Pancreas (tissue), 10 donors: ENCODE measurements at regions not wholly inside any gene's neighbourhood (a gene's known extent, or its start where the extent isn't known, plus 50 kb on each side); places are given as distances from the start of the nearest gene placed in this dataset.

Source experiments
- ATAC-seq, 4 donors: fragments of 200-7000 bp; cut with Tn5 transposase; one replicate each; pipeline versions ENCODE4 v1.8.0 to v1.9.1; 2020; ENCODE audit warnings: mild to moderate bottlenecking in 4 of 4, moderate library complexity in 4 of 4
- DNase-seq, 6 donors: peaks; one replicate each; pipeline ENCODE4 v3.0.0-alpha.2; 2020
- FAIRE-seq: peaks from 2 replicates; lab custom pipeline; 2012; peaks lifted over from hg19 to GRCh38; lab: Jason Lieb, UNC
- H3K27ac ChIP-seq, 4 donors: fragments of 200-600 bp; sonication (generic); 1 replicate in 3 of 4; 2 replicates in 1 of 4; pipeline versions ENCODE4 v1.5.0 to v1.8.0; 2020
- H3K27me3 ChIP-seq, 4 donors: fragments of 200-600 bp; one replicate each; pipeline ENCODE4 v1.8.0; 2021
- H3K36me3 ChIP-seq, 3 donors: fragments of 200-600 bp; sonication (generic) in 1 of 3; one replicate each; pipeline versions ENCODE4 v1.5.0 to v1.8.0; 2020 to 2021
- H3K4me1 ChIP-seq, 3 donors: fragments of 200-600 bp; one replicate each; pipeline ENCODE4 v1.8.0; 2021
- H3K4me3 ChIP-seq, 4 donors: fragments of 200-600 bp; sonication (generic) in 2 of 4; one replicate each; pipeline versions ENCODE4 v1.5.0 to v1.8.0; 2020 to 2021
- H3K9me3 ChIP-seq, 4 donors: fragments of 200-600 bp; one replicate each; pipeline ENCODE4 v1.8.0; 2021
- WGBS, 2 donors: extraction: QIAGEN DNeasy Blood & Tissue Kit; methylation state at CpG; one replicate each; pipeline ENCODE4 v1.1.7; 2013; 5-methylcytosine and 5-hydroxymethylcytosine counted together
- intact Hi-C, 3 donors: fragments of 100-400 bp; cut with DNase I; formaldehyde crosslinking; loops; one replicate each; pipeline versions ENCODE4 v1.11.1 to v1.14.2; 2022
- TF ChIP-seq, protein P1 (sequence below), 4 donors: fragments of 200-600 bp; sonication (generic) in 3 of 4; IDR thresholded peaks; one replicate each; pipeline versions ENCODE4 v1.5.0 to v1.8.0; 2021; ENCODE audit warnings: antibody characterized with exemption in 4 of 4
- donor health status: healthy with polysubstance abuse.
- donor health status: DM: no; HTN: no; CAD: no; lungs with moderate emphysema.
- donor health status: DM: no; HTN: no; CAD: no.
- donor health status: control.
- donor health status: control.
- donor health status: Bipolar disorder and iron deficiency.
- donor health status: DM: yes; HTN: yes; CAD: no.
- donor health status: DM: no; HTN: no; CAD: no.
- donor health status: DM: no; HTN: no; CAD: no.
- donor health status: DM: yes; HTN: yes; CAD: no.

DNA sequence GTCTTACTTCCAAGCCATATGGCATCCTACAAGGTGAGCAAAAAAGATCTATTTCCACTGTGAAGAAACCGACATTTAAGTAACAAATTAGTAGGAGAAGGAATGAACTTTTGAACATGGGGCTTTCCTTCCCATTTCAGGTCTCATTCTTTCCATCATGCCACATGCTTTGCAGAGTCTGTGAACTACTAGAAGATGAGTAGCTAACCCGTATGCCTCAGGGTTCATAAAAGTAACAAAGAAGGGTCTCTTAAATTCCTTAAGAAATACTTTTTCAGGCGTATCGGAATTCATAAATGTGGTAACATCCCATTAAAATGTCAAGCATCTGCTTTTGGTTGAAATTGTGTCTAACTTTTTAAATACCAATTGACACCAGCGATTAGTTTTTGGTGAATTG is 81.3 kb upstream of the TNS3 start:
- ATAC-seq (no peak), DNase-seq (no peak), FAIRE-seq (no peak)
- TF ChIP-seq, protein P1, sequence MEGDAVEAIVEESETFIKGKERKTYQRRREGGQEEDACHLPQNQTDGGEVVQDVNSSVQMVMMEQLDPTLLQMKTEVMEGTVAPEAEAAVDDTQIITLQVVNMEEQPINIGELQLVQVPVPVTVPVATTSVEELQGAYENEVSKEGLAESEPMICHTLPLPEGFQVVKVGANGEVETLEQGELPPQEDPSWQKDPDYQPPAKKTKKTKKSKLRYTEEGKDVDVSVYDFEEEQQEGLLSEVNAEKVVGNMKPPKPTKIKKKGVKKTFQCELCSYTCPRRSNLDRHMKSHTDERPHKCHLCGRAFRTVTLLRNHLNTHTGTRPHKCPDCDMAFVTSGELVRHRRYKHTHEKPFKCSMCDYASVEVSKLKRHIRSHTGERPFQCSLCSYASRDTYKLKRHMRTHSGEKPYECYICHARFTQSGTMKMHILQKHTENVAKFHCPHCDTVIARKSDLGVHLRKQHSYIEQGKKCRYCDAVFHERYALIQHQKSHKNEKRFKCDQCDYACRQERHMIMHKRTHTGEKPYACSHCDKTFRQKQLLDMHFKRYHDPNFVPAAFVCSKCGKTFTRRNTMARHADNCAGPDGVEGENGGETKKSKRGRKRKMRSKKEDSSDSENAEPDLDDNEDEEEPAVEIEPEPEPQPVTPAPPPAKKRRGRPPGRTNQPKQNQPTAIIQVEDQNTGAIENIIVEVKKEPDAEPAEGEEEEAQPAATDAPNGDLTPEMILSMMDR (IDR thresholded peaks at IDR 0.05): no peak
- Histone ChIP-seq H3K27ac (no peak overlapping the region), H3K36me3 (no peaks in the 10 kb centered on the region), H3K4me1 (no peaks in the 10 kb centered on the region), H3K27me3 (no peaks in the 10 kb centered on the region), H3K9me3 (no peaks in the 10 kb centered on the region), H3K4me3 (no peak overlapping the region)
- 89 to 92% methylated on average over 5 of the region's 5 CpGs for WGBS, 2 donors
- intact Hi-C loops: no loop called here

- Histone ChIP-seq H3K27me3 (no peaks in the 10 kb centered on the region), H3K4me3 (no peak overlapping the region), H3K4me1 (no peaks in the 10 kb centered on the region), H3K36me3 (no peaks in the 10 kb centered on the region), H3K27ac (no peak overlapping the region), H3K9me3 (no peaks in the 10 kb centered on the region)
- intact Hi-C loops: no loop called here
- TF ChIP-seq, protein P1 (IDR thresholded peaks at IDR 0.05): no peak
- FAIRE-seq (no peak), ATAC-seq (no peak), DNase-seq (no peak)
- 81 to 83% methylated on average over 7 of the region's 7 CpGs for WGBS, 2 donors
Measured at GRCh38 chr7:47661051-47661714, 79.3 kb upstream of the TNS3 start.

GRCh38 chr7:47659664-47660462 is 78.0 kb upstream of the TNS3 start:
- Histone ChIP-seq H3K27ac (no peak overlapping the region), H3K4me1 (no peaks in the 10 kb centered on the region), H3K9me3 (no peaks in the 10 kb centered on the region), H3K4me3 (no peak overlapping the region), H3K27me3 (no peaks in the 10 kb centered on the region), H3K36me3 (no peaks in the 10 kb centered on the region)
- TF ChIP-seq, protein P1 (IDR thresholded peaks at IDR 0.05): no peak
- no peak for DNase-seq
- intact Hi-C loops: no loop called here
- 85 to 89% methylated on average over 12 of the region's 12 CpGs for WGBS, 2 donors
- ATAC-seq: no peak
- no peak for FAIRE-seq

GRCh38 chr7:47658886-47659635 is 77.2 kb upstream of the TNS3 start:
- Histone ChIP-seq H3K36me3 (no peaks in the 10 kb centered on the region), H3K9me3 (no peaks in the 10 kb centered on the region), H3K4me1 (no peaks in the 10 kb centered on the region), H3K27me3 (no peaks in the 10 kb centered on the region), H3K27ac (no peak overlapping the region), H3K4me3 (no peak overlapping the region)
- no peak for FAIRE-seq
- no peak for DNase-seq
- intact Hi-C loops: no loop called here
- TF ChIP-seq, protein P1 (IDR thresholded peaks at IDR 0.05): no peak
- no peak for ATAC-seq
- WGBS, 2 donors: 93 to 96% methylated on average over 8 of the region's 8 CpGs
